ENCODE measurements at regions not wholly inside any gene's neighbourhood (a gene's known extent, or its start where the extent isn't known, plus 50 kb on each side); places are given as distances from the start of the nearest gene placed in this dataset.

- DNase-seq (ENCODE audit: low read depth): no peak
Measured at GRCh38 chr1:208803011-208803811, 559.0 kb upstream of the PLXNA2 start.

GRCh38 chr1:208807446-208808127, 563.4 kb upstream of the PLXNA2 start:
- no peak for DNase-seq (ENCODE audit: low read depth)
- no peak overlapping the region for H3K4me3 ChIP-seq (ENCODE audit: low read depth, low read length)
- TF ChIP-seq, protein P1, sequence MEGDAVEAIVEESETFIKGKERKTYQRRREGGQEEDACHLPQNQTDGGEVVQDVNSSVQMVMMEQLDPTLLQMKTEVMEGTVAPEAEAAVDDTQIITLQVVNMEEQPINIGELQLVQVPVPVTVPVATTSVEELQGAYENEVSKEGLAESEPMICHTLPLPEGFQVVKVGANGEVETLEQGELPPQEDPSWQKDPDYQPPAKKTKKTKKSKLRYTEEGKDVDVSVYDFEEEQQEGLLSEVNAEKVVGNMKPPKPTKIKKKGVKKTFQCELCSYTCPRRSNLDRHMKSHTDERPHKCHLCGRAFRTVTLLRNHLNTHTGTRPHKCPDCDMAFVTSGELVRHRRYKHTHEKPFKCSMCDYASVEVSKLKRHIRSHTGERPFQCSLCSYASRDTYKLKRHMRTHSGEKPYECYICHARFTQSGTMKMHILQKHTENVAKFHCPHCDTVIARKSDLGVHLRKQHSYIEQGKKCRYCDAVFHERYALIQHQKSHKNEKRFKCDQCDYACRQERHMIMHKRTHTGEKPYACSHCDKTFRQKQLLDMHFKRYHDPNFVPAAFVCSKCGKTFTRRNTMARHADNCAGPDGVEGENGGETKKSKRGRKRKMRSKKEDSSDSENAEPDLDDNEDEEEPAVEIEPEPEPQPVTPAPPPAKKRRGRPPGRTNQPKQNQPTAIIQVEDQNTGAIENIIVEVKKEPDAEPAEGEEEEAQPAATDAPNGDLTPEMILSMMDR (IDR thresholded peaks at IDR 0.05; ENCODE audit: low read depth, low read length, missing control alignments): no peak

More at GRCh38 chr1:208803011-208803811, 559.0 kb upstream of the PLXNA2 start:
- no peak overlapping the region for H3K4me3 ChIP-seq (ENCODE audit: low read depth, low read length)
- TF ChIP-seq, protein P1 (IDR thresholded peaks at IDR 0.05; ENCODE audit: low read depth, low read length, missing control alignments): no peak

DNA sequence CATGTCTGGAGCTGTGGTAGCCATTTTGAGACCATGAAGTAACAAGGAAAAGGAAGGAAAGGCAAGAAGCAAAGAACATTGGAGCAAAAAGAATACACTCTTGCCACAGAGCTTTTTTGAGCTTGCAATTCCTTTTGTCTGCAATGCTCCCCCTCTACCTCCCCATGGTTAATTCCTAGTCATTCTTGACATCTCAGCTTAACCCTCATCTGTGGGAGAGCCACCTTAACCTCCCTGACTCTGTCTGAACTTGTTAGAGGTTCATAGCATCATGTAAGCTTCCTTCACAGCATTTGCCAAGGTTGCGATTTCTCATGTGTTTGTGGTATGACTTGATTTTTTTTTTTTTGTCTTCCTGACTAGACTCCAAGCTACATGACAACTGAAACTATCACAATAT, 564.1 kb upstream of the PLXNA2 start:
- H3K4me3 ChIP-seq (ENCODE audit: low read depth, low read length): no peak overlapping the region
- TF ChIP-seq, protein P1 (IDR thresholded peaks at IDR 0.05; ENCODE audit: low read depth, low read length, missing control alignments): no peak
- DNase-seq (ENCODE audit: low read depth): no peak

DNA sequence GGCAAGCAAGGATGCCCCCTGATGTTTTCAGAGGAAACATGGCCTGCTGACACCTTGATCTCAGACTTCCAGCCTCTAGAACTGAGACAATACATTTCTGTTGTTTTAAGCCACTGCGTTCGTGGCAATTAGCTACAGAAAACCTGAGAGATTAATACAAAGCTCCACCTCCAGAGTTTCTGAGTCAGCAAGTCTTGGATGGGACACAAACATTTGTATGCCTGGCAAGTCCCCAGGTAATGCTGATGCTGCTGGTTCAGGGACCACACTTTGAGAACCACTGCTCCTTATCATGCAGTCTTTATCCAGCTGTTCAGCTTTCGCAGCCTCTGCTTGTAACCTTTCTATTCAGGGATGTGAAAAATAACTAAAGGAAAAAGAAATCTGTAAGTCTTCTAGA, 565.7 kb upstream of the PLXNA2 start:
- no peak for DNase-seq (ENCODE audit: low read depth)
- TF ChIP-seq, protein P1 (IDR thresholded peaks at IDR 0.05; ENCODE audit: low read depth, low read length, missing control alignments): no peak
- H3K4me3 ChIP-seq (ENCODE audit: low read depth, low read length): no peak overlapping the region

DNA sequence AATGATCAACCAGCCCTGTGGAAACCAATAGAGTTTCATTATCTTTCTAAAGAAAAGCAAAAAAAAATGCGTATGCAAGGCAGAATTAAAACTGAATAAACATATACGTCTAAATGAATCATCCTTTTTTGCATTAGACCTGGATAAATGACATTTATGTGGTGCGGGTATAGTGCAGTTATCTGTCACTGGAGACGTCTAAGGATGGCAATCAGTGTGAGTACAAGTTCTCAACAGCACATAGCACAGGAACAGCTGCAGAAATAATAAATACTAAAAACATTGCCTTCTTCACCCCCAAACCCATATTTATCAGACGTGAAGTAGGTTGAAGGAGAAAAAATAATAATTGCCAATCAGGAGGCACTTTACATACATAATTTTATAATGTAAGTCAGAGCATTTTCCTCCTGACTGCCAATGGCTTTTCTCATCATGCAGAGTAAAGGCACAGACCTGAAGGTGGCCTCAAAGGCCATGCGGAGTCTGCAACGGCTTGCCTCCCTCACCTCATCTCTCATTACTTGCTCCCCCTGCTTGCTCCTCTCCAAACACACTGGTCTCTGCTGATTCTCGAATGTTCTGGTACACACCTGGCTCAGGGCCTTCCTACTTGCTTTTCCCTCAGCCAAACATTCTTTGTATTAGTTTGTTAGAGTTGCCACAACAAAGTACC, 574.7 kb upstream of the PLXNA2 start:
- no peak overlapping the region for H3K4me3 ChIP-seq (ENCODE audit: low read depth, low read length)
- no peak for DNase-seq (ENCODE audit: low read depth)
- TF ChIP-seq, protein P1 (IDR thresholded peaks at IDR 0.05; ENCODE audit: low read depth, low read length, missing control alignments): no peak

GRCh38 chr1:208820580-208821212, 576.5 kb upstream of the PLXNA2 start:
- no peak overlapping the region for H3K4me3 ChIP-seq (ENCODE audit: low read depth, low read length)
- no peak for DNase-seq (ENCODE audit: low read depth)
- TF ChIP-seq, protein P1 (IDR thresholded peaks at IDR 0.05; ENCODE audit: low read depth, low read length, missing control alignments): no peak
